Keratinocyte (primary cell): ENCODE measurements at regions not wholly inside any gene's neighbourhood (a gene's known extent, or its start where the extent isn't known, plus 50 kb on each side); places are given as distances from the start of the nearest gene placed in this dataset.

ENCODE experiments used
- DNase-seq: peaks from one replicate; pipeline ENCODE4 v3.0.0-alpha.2; 2011; ENCODE audit warnings: low read depth, missing footprints, low spot score
- FAIRE-seq: peaks from 2 replicates; lab custom pipeline; 2011; peaks lifted over from hg19 to GRCh38; lab: Jason Lieb, UNC
- H2AFZ ChIP-seq: 2 replicates; pipeline ENCODE4 v1.6.0; 2012; ENCODE audit warnings: low read length, control low read depth, inconsistent platforms; ENCODE audit not compliant: control insufficient read depth
- H3K27ac ChIP-seq: 2 replicates; pipeline ENCODE4 v1.5.1; 2011; ENCODE audit warnings: low read length; ENCODE audit not compliant: control insufficient read depth, insufficient read depth
- H3K27me3 ChIP-seq: 3 replicates; pipeline ENCODE4 v1.6.0; 2011; ENCODE audit warnings: low read length; ENCODE audit not compliant: control insufficient read depth, insufficient read depth; ENCODE audit errors: extremely low read depth
- H3K36me3 ChIP-seq, 2 experiments: 2 replicates in 1 of 2; 3 replicates in 1 of 2; pipeline ENCODE4 v1.5.1; 2011; ENCODE audit warnings: low read length in 2 of 2, mild to moderate bottlenecking in 1 of 2; ENCODE audit not compliant: control insufficient read depth in 2 of 2, insufficient read depth in 2 of 2; ENCODE audit errors: extremely low read depth in 1 of 2
- H3K4me1 ChIP-seq: 3 replicates; pipeline ENCODE4 v1.5.1; 2011; ENCODE audit warnings: low read length; ENCODE audit not compliant: control insufficient read depth, insufficient read depth; ENCODE audit errors: extremely low read depth
- H3K4me2 ChIP-seq: 3 replicates; pipeline ENCODE4 v1.6.0; 2011; ENCODE audit warnings: low read depth, low read length; ENCODE audit not compliant: control insufficient read depth, insufficient read depth; ENCODE audit errors: extremely low read depth
- H3K4me3 ChIP-seq, 3 experiments: fragments of 200-600 bp in 1 of 3; sonication (generic) in 1 of 3; 2 replicates in 2 of 3; 3 replicates in 1 of 3; pipeline ENCODE4 v1.5.1; 2011 to 2016; ENCODE audit warnings: low read length in 3 of 3, mild to moderate bottlenecking in 3 of 3, control low read depth in 2 of 3, inconsistent platforms in 1 of 3, low read depth in 1 of 3, mixed read lengths in 1 of 3, mixed run types in 1 of 3, moderate library complexity in 1 of 3; ENCODE audit not compliant: control insufficient read depth in 2 of 3, insufficient read depth in 2 of 3; ENCODE audit errors: extremely low read depth in 1 of 3
- H3K79me2 ChIP-seq: 2 replicates; pipeline ENCODE4 v1.6.0; 2012; ENCODE audit warnings: low read length; ENCODE audit not compliant: control insufficient read depth, insufficient read depth
- H3K9ac ChIP-seq: 3 replicates; pipeline ENCODE4 v1.6.0; 2011; ENCODE audit warnings: low read length; ENCODE audit not compliant: control insufficient read depth, insufficient read depth; ENCODE audit errors: extremely low read depth
- H3K9me1 ChIP-seq: 3 replicates; pipeline ENCODE4 v1.6.0; 2011; ENCODE audit warnings: low read length; ENCODE audit not compliant: control insufficient read depth, insufficient read depth; ENCODE audit errors: extremely low read depth
- H3K9me3 ChIP-seq: 2 replicates; pipeline ENCODE4 v1.5.1; 2012; ENCODE audit warnings: low read depth, low read length; ENCODE audit not compliant: control insufficient read depth
- H4K20me1 ChIP-seq: 3 replicates; pipeline ENCODE4 v1.6.0; 2011; ENCODE audit warnings: low read length; ENCODE audit not compliant: control insufficient read depth, insufficient read depth; ENCODE audit errors: extremely low read depth
- EZH2 ChIP-seq: IDR thresholded peaks from one replicate; pipeline ENCODE4 v1.6.1; 2012; ENCODE audit warnings: inconsistent platforms, mild to moderate bottlenecking, low read length, moderate library complexity
- dilution Hi-C: fragments of 300-500 bp; cut with MboI; formaldehyde crosslinking; loops from one replicate; pipeline ENCODE4 v1.7.0; 2020; ENCODE audit warnings: low sequenced_read_pairs; ENCODE audit not compliant: extremely low pct_ligation_motif_present
- TF ChIP-seq, protein P1 (sequence below), 3 experiments: IDR thresholded peaks in 1 of 3; conservative IDR thresholded peaks in 1 of 3; optimal IDR thresholded peaks in 1 of 3; 2 replicates in 2 of 3; 3 replicates in 1 of 3; pipeline versions ENCODE3 to v1.5.1; 2011; ENCODE audit warnings: low read length in 3 of 3, mild to moderate bottlenecking in 3 of 3, moderate library complexity in 2 of 3, control low read depth in 1 of 3, inconsistent platforms in 1 of 3; ENCODE audit not compliant: insufficient read depth in 2 of 3; ENCODE audit errors: extremely low read depth in 1 of 3

DNA sequence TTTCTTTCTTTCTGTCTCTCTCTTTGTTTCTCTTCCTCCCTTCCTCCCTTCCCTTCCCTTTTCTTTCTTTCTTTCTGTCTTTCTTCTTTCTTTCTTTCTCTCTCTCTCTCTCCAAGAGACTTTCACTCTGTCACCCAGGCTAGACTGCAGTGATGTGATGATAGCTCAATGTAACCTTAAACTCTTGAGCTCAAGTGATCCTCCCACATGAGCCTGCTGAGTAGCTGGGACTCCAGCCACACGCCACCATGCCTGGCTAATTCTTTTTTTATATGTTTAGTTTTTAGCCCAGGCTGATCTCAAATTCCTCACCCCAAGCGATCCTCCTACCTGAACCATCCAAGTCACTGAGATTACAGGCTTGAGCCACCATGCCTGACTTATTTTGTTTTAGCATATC is 64.3 kb upstream of the EMCN start:
- Histone ChIP-seq H3K4me3 (no peak overlapping the region), H3K9me3 (no peaks in the 10 kb centered on the region), H3K36me3 (no peaks in the 10 kb centered on the region), H3K4me1 (peaks cover 17% of the 10 kb centered on the region), H2AFZ (no peak overlapping the region), H3K27ac (no peak overlapping the region), H3K4me2 (no peak overlapping the region), H3K9ac (no peak overlapping the region), H3K79me2 (no peaks in the 10 kb centered on the region), H4K20me1 (no peaks in the 10 kb centered on the region), H3K9me1 (no peaks in the 10 kb centered on the region), H3K27me3 (no peaks in the 10 kb centered on the region)
- TF ChIP-seq, protein P1, sequence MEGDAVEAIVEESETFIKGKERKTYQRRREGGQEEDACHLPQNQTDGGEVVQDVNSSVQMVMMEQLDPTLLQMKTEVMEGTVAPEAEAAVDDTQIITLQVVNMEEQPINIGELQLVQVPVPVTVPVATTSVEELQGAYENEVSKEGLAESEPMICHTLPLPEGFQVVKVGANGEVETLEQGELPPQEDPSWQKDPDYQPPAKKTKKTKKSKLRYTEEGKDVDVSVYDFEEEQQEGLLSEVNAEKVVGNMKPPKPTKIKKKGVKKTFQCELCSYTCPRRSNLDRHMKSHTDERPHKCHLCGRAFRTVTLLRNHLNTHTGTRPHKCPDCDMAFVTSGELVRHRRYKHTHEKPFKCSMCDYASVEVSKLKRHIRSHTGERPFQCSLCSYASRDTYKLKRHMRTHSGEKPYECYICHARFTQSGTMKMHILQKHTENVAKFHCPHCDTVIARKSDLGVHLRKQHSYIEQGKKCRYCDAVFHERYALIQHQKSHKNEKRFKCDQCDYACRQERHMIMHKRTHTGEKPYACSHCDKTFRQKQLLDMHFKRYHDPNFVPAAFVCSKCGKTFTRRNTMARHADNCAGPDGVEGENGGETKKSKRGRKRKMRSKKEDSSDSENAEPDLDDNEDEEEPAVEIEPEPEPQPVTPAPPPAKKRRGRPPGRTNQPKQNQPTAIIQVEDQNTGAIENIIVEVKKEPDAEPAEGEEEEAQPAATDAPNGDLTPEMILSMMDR (optimal IDR thresholded peaks at IDR 0.05 in 1 of 3, IDR thresholded peaks at IDR 0.05 in 1 of 3, conservative IDR thresholded peaks at IDR 0.05 in 1 of 3; ENCODE audit: extremely low read depth in 1 of 3, insufficient read depth in 2 of 3, low read length in 3 of 3) = no peak
- TF ChIP-seq EZH2 = no peak
- DNase-seq (no peak), FAIRE-seq (no peak)
- dilution Hi-C loops = no loop called here

DNA sequence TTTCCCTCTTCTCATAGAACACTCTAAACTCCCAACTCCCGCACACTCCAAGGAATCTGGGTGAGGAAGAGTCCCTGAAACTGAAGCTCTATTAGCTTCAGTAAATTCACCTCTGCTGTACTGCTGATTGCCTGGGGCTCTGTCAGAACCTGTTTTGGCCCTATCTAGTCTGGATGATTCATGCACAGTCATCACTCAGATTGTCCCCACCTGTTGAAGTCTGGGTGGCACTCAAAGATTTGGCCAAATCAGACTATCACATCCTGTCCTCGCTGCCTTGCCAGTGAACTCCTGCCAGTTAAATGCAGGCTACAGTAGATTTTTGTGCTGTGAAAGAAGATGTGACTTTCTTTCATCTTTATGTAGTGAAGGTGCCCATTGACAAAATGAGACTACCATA is 63.5 kb upstream of the EMCN start:
- no peaks in the 10 kb centered on the region for H3K9me3 ChIP-seq
- H3K4me2 ChIP-seq = peak overlapping the region; percentile 59
- no peaks in the 10 kb centered on the region for H3K9me1 ChIP-seq
- no peak overlapping the region for H3K9ac ChIP-seq
- dilution Hi-C loops = no loop called here
- no peaks in the 10 kb centered on the region for H3K27me3 ChIP-seq
- TF ChIP-seq EZH2 = no peak
- TF ChIP-seq, protein P1 (optimal IDR thresholded peaks at IDR 0.05 in 1 of 3, IDR thresholded peaks at IDR 0.05 in 1 of 3, conservative IDR thresholded peaks at IDR 0.05 in 1 of 3; ENCODE audit: extremely low read depth in 1 of 3, insufficient read depth in 2 of 3, low read length in 3 of 3) = no peak
- no peak overlapping the region for H3K4me3 ChIP-seq
- H2AFZ ChIP-seq = no peak overlapping the region
- H3K36me3 ChIP-seq = no peaks in the 10 kb centered on the region
- FAIRE-seq = peak; percentile 99
- no peaks in the 10 kb centered on the region for H4K20me1 ChIP-seq
- peak; percentile 73 for DNase-seq
- H3K27ac ChIP-seq = no peak overlapping the region
- H3K4me1 ChIP-seq = peaks cover 17% of the 10 kb centered on the region
- no peaks in the 10 kb centered on the region for H3K79me2 ChIP-seq
